ENCODE measurements at regions not wholly inside any gene's neighbourhood (a gene's known extent, or its start where the extent isn't known, plus 50 kb on each side); places are given as distances from the start of the nearest gene placed in this dataset.
"Not testable (repeated sequence)": the region's sequence is repeated elsewhere in the genome, so short reads cannot be mapped to it uniquely, and the experiment has no call there.

GRCh38 chr12:25701290-25701689 is 148.2 kb upstream of the LMNTD1 start:
- H3K27ac ChIP-seq, result no peak overlapping the region
- H3K36me3 ChIP-seq, result no peaks in the 10 kb centered on the region
- no peaks in the 10 kb centered on the region for H3K4me1 ChIP-seq
- intact Hi-C loops (cut with DNase I; ENCODE audit: low total_unique reads), result no loop called here
- H3K27me3 ChIP-seq, result no peaks in the 10 kb centered on the region
- no peak overlapping the region for H3K4me3 ChIP-seq
- DNase-seq, result no peak
- no peak for TF ChIP-seq CTCF (IDR thresholded peaks at IDR 0.05)
- no peaks in the 10 kb centered on the region for H3K9me3 ChIP-seq

- no peak overlapping the region for H3K4me3 ChIP-seq
- H3K27ac ChIP-seq, result no peak overlapping the region
- H3K36me3 ChIP-seq, result no peaks in the 10 kb centered on the region
- peaks cover 0 to 11% (median 8%) of the 10 kb centered on the region in 3 donors for H3K9me3 ChIP-seq
- H3K4me1 ChIP-seq, result no peaks in the 10 kb centered on the region
- DNase-seq, result no peak
- intact Hi-C loops (cut with DNase I; ENCODE audit: low total_unique reads), result no loop called here
- TF ChIP-seq CTCF (IDR thresholded peaks at IDR 0.05), result no peak
- H3K27me3 ChIP-seq, result no peaks in the 10 kb centered on the region
Measured at GRCh38 chr12:25702553-25702952, 149.5 kb upstream of the LMNTD1 start.

- Histone ChIP-seq H3K27me3 (no peaks in the 10 kb centered on the region), H3K4me1 (no peaks in the 10 kb centered on the region), H3K36me3 (no peaks in the 10 kb centered on the region), H3K27ac (no peak overlapping the region), H3K4me3 (no peak overlapping the region), H3K9me3 (peaks cover 0 to 11% (median 10%) of the 10 kb centered on the region in 3 donors)
- intact Hi-C loops (cut with DNase I; ENCODE audit: low total_unique reads), result no loop called here
- DNase-seq, result no peak
- no peak for TF ChIP-seq CTCF (IDR thresholded peaks at IDR 0.05)
Measured at GRCh38 chr12:25705261-25705660, 152.2 kb upstream of the LMNTD1 start.

- DNase-seq; H3K27me3 ChIP-seq; H3K4me3 ChIP-seq; H3K36me3 ChIP-seq; intact Hi-C loops (cut with DNase I; ENCODE audit: low total_unique reads); H3K4me1 ChIP-seq; H3K27ac ChIP-seq: not testable (repeated sequence)
- peaks cover 0 to 15% (median 11%) of the 10 kb centered on the region in 3 donors for H3K9me3 ChIP-seq
Measured at GRCh38 chr12:25706646-25707045, 153.6 kb upstream of the LMNTD1 start.

- H3K4me3 ChIP-seq, result no peak overlapping the region
- intact Hi-C loops (cut with DNase I; ENCODE audit: low total_unique reads), result no loop called here
- H3K9me3 ChIP-seq, result peaks cover 0 to 15% (median 11%) of the 10 kb centered on the region in 3 donors
- DNase-seq, result no peak
- no peaks in the 10 kb centered on the region for H3K27me3 ChIP-seq
- H3K36me3 ChIP-seq, result no peaks in the 10 kb centered on the region
- no peak overlapping the region for H3K27ac ChIP-seq
- TF ChIP-seq CTCF (IDR thresholded peaks at IDR 0.05), result no peak
- H3K4me1 ChIP-seq, result no peaks in the 10 kb centered on the region
Measured at GRCh38 chr12:25707056-25707455, 154.0 kb upstream of the LMNTD1 start.

- TF ChIP-seq CTCF (IDR thresholded peaks at IDR 0.05), result no peak
- no peaks in the 10 kb centered on the region for H3K36me3 ChIP-seq
- H3K9me3 ChIP-seq, result peaks cover 0 to 15% (median 11%) of the 10 kb centered on the region in 3 donors
- intact Hi-C loops (cut with DNase I; ENCODE audit: low total_unique reads), result no loop called here
- H3K27me3 ChIP-seq, result no peaks in the 10 kb centered on the region
- no peak overlapping the region for H3K27ac ChIP-seq
- H3K4me1 ChIP-seq, result no peaks in the 10 kb centered on the region
- no peak for DNase-seq
- no peak overlapping the region for H3K4me3 ChIP-seq
Measured at GRCh38 chr12:25708661-25709060, 155.6 kb upstream of the LMNTD1 start.

All from tibial artery (tissue), 4 donors.